WI38 (cell line): ENCODE measurements at regions not wholly inside any gene's neighbourhood (a gene's known extent, or its start where the extent isn't known, plus 50 kb on each side); places are given as distances from the start of the nearest gene placed in this dataset.

ENCODE experiments used
- H3K4me3 ChIP-seq: 2 replicates; pipeline ENCODE4 v1.5.1; 2011; ENCODE audit warnings: low read depth, mild to moderate bottlenecking, control low read depth, low read length
- TF ChIP-seq, protein P1 (sequence below): IDR thresholded peaks from 2 replicates; pipeline ENCODE4 v1.5.1; 2012; ENCODE audit warnings: low read depth, mild to moderate bottlenecking, control low read depth, low read length

DNA sequence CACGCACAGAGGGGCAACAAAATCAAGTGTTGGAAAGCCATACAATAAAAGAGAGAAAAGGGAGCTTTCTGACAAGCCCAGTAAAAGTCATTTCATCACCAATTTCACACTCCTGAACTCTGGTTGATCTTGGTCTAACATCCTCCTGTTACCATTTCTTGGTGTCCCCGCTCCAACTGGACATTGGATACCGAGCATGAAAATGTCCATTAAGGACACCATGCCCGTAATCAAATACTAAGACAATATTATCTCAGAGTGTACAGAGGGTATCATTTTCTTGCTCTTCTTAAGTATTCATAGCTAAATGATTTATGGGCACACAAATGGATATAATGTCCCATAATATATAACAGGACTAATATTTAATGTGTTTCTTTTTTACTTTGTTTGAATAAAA, 218.9 kb downstream of the EPHA4 start:
- TF ChIP-seq, protein P1, sequence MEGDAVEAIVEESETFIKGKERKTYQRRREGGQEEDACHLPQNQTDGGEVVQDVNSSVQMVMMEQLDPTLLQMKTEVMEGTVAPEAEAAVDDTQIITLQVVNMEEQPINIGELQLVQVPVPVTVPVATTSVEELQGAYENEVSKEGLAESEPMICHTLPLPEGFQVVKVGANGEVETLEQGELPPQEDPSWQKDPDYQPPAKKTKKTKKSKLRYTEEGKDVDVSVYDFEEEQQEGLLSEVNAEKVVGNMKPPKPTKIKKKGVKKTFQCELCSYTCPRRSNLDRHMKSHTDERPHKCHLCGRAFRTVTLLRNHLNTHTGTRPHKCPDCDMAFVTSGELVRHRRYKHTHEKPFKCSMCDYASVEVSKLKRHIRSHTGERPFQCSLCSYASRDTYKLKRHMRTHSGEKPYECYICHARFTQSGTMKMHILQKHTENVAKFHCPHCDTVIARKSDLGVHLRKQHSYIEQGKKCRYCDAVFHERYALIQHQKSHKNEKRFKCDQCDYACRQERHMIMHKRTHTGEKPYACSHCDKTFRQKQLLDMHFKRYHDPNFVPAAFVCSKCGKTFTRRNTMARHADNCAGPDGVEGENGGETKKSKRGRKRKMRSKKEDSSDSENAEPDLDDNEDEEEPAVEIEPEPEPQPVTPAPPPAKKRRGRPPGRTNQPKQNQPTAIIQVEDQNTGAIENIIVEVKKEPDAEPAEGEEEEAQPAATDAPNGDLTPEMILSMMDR: no peak
- no peak overlapping the region for H3K4me3 ChIP-seq

DNA sequence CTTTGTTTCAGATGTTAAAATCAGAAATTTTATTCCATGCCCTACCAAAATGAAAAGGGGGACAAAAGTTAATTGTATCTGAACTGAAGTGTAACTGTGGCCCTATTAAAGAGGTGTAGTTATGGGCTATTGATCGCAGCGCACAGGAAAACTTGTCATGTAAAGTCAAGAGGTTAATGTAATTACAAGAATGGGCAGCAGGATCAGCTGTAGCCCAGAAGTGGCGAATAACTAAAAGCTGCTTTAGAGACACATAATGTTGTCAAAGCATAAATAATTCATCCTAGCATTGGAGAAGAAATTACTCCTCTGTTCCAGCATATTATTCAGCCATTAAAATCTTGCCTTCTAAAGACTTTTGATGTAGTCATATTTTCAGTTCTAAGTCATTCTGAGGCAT, 211.8 kb downstream of the EPHA4 start:
- H3K4me3 ChIP-seq: no peak overlapping the region
- TF ChIP-seq, protein P1: no peak

DNA sequence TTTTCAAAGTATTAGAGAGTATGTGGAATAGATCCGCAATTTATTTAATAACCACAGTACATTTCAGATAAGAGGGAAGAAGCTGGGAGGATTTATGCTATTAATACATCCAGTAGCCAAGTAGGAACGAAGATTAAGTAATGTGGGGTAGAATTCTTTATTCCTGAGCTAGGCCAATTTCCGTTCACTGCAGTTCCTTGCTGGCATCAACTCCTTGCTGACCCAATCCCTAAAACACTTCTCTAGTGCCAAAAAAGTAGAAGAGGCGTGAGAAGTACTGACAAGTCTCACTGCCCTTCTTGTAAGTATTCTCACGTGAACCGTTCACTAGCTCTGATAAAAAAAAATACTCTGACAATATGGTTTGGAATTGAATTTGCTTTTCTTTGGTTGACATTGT, 211.4 kb downstream of the EPHA4 start:
- TF ChIP-seq, protein P1: no peak

DNA sequence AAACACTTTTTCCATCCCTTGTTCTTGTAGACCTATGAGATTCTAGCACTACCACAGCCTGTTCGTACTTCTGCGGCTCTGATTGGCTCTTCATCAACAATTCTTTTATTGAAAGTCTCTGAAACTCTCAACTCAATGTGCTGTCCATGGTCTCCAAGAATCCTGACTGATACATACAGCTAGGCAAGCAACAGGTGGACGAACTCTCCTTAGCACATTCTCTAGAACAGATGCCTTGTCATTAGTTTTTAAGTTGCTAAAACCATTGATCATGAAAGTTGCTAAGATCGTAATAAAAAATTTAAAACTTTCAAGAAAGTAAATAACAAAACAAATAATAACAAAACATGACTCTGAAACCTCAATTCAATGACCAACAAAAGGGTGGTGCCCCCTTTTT, 210.5 kb downstream of the EPHA4 start:
- H3K4me3 ChIP-seq: no peak overlapping the region
- TF ChIP-seq, protein P1: no peak

More for the DNA sequence above, 211.4 kb downstream of the EPHA4 start:
- no peak overlapping the region for H3K4me3 ChIP-seq

DNA sequence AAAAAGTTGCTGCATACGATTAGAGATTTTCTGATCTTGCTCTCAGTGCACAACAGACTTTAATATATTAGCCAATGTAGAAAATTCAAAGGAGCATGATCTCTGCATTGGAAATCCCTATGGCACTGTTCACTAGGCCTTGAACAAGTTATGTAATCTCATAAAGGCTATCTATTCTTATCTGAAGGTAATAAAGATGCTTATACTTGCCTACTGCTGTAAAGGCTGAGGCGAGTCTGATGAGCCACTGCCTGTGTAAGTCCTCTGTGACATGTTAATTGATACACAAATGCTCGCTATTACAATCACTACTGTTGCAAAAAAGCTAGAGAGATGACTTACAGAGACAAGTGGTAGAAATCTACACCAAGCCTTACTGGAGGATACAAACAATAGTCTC, 207.4 kb downstream of the EPHA4 start:
- H3K4me3 ChIP-seq: no peak overlapping the region
- TF ChIP-seq, protein P1: no peak
